Panc1 (cell line): ENCODE measurements at regions not wholly inside any gene's neighbourhood (a gene's known extent, or its start where the extent isn't known, plus 50 kb on each side); places are given as distances from the start of the nearest gene placed in this dataset.
"Not testable (repeated sequence)": the region's sequence is repeated elsewhere in the genome, so short reads cannot be mapped to it uniquely, and the experiment has no call there.

ENCODE experiments used
- CTCF ChIP-seq: fragments of 450-650 bp; IDR thresholded peaks from 2 replicates; pipeline ENCODE4 v1.5.1; 2017; ENCODE audit warnings: mild to moderate bottlenecking
- POLR2AphosphoS5 ChIP-seq: IDR thresholded peaks from 2 replicates; pipeline ENCODE4 v1.6.1; 2012; ENCODE audit warnings: mild to moderate bottlenecking, low read depth, low read length, moderate library complexity
- REST ChIP-seq, 2 experiments: IDR thresholded peaks; 2 replicates each; pipeline ENCODE4 v1.6.1; 2011 to 2012; ENCODE audit warnings: low read depth in 2 of 2, control low read depth in 1 of 2, low read length in 1 of 2, mild to moderate bottlenecking in 1 of 2, moderate library complexity in 1 of 2; ENCODE audit not compliant: insufficient read depth in 1 of 2
- SIN3A ChIP-seq: IDR thresholded peaks from 2 replicates; pipeline ENCODE4 v1.6.1; 2012; ENCODE audit warnings: low read depth, mild to moderate bottlenecking, low read length, moderate library complexity, borderline replicate concordance; ENCODE audit not compliant: insufficient read depth

- TF ChIP-seq CTCF; POLR2AphosphoS5; SIN3A; REST (IDR thresholded peaks at IDR 0.05; ENCODE audit: insufficient read depth in 1 of 2, low read depth in 2 of 2, low read length in 1 of 2): not testable (repeated sequence)
These were observed 407.6 kb downstream of the ZNF33B start for GRCh38 chr10:42230812-42231211.
